ENCODE measurements at regions not wholly inside any gene's neighbourhood (a gene's known extent, or its start where the extent isn't known, plus 50 kb on each side); places are given as distances from the start of the nearest gene placed in this dataset.

GRCh38 chr14:22143363-22143762 lies 445.7 kb downstream of the DAD1 start:
- Histone ChIP-seq H3K4me3 (ENCODE audit: insufficient read depth, low read depth, low read length, poor library complexity, severe bottlenecking) (no peak overlapping the region), H3K4me1 (ENCODE audit: control insufficient read depth, insufficient read depth, low read length, poor library complexity, severe bottlenecking) (no peaks in the 10 kb centered on the region), H3K9me3 (ENCODE audit: control insufficient read depth, low read length) (no peaks in the 10 kb centered on the region), H3K27ac (ENCODE audit: insufficient read depth, low read length, poor library complexity, severe bottlenecking) (no peak overlapping the region), H3K36me3 (ENCODE audit: control insufficient read depth, insufficient read depth, low read length) (no peaks in the 10 kb centered on the region), H3K27me3 (replicated peaks; ENCODE audit: control insufficient read depth, insufficient read depth, low read length, poor library complexity, severe bottlenecking) (no peaks in the 10 kb centered on the region)
- no peak for DNase-seq

- no peak for DNase-seq
- Histone ChIP-seq H3K4me1 (ENCODE audit: control insufficient read depth, insufficient read depth, low read length, poor library complexity, severe bottlenecking) (no peaks in the 10 kb centered on the region), H3K27me3 (replicated peaks; ENCODE audit: control insufficient read depth, insufficient read depth, low read length, poor library complexity, severe bottlenecking) (no peaks in the 10 kb centered on the region), H3K9me3 (ENCODE audit: control insufficient read depth, low read length) (no peaks in the 10 kb centered on the region), H3K4me3 (ENCODE audit: insufficient read depth, low read depth, low read length, poor library complexity, severe bottlenecking) (no peak overlapping the region), H3K36me3 (ENCODE audit: control insufficient read depth, insufficient read depth, low read length) (no peaks in the 10 kb centered on the region), H3K27ac (ENCODE audit: insufficient read depth, low read length, poor library complexity, severe bottlenecking) (no peak overlapping the region)
These were observed 448.4 kb downstream of the DAD1 start for GRCh38 chr14:22140633-22141032.

GRCh38 chr14:22131749-22132476 lies 457.1 kb downstream of the DAD1 start:
- DNase-seq: no peak
- Histone ChIP-seq H3K27ac (ENCODE audit: insufficient read depth, low read length, poor library complexity, severe bottlenecking) (no peak overlapping the region), H3K27me3 (replicated peaks; ENCODE audit: control insufficient read depth, insufficient read depth, low read length, poor library complexity, severe bottlenecking) (no peaks in the 10 kb centered on the region), H3K9me3 (ENCODE audit: control insufficient read depth, low read length) (no peaks in the 10 kb centered on the region), H3K4me3 (ENCODE audit: insufficient read depth, low read depth, low read length, poor library complexity, severe bottlenecking) (no peak overlapping the region), H3K36me3 (ENCODE audit: control insufficient read depth, insufficient read depth, low read length) (no peaks in the 10 kb centered on the region), H3K4me1 (ENCODE audit: control insufficient read depth, insufficient read depth, low read length, poor library complexity, severe bottlenecking) (no peaks in the 10 kb centered on the region)

- Histone ChIP-seq H3K27me3 (replicated peaks; ENCODE audit: control insufficient read depth, insufficient read depth, low read length, poor library complexity, severe bottlenecking) (no peaks in the 10 kb centered on the region), H3K27ac (ENCODE audit: insufficient read depth, low read length, poor library complexity, severe bottlenecking) (peak overlapping the region; percentile 53), H3K36me3 (ENCODE audit: control insufficient read depth, insufficient read depth, low read length) (no peaks in the 10 kb centered on the region), H3K9me3 (ENCODE audit: control insufficient read depth, low read length) (no peaks in the 10 kb centered on the region), H3K4me3 (ENCODE audit: insufficient read depth, low read depth, low read length, poor library complexity, severe bottlenecking) (peak overlapping the region; percentile 17), H3K4me1 (ENCODE audit: control insufficient read depth, insufficient read depth, low read length, poor library complexity, severe bottlenecking) (no peaks in the 10 kb centered on the region)
- no peak for DNase-seq
These were observed 450.5 kb upstream of the OR4E1 start for GRCh38 chr14:22124073-22124613.

DNA sequence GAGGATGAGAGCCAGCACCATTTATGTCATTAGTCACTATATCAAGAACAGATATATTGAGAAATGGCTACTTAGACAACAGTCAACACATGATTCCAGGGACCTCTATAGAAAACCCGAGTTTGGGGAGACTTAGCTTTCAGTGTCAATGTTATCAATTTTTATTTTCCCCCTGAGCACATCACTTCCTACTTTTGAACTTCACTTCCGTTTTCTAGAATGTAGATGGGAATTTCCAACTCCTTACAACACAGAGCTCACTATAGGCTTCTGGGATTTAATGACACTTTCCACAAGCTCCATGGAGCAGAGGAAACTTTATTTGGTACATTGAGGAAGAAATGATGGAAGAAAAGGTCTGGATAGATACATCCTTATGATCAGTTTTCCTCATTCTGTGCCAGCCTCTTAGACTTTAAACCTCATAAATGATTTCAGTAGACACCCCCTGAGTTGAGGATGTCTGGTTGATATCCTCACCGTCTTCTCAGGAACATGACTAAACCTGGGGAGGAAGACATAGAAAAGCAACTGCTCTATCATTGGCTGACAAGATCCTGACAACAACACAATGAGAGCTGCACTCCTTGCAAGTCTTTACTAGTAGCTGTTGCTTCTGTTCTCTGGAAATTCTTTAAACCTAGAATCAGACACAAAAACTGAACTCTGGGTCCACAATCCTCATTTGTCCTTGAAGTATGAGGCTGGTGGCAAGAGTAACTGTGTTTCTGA lies 449.4 kb upstream of the OR4E1 start:
- no peaks in the 10 kb centered on the region for H3K36me3 ChIP-seq (ENCODE audit: control insufficient read depth, insufficient read depth, low read length)
- H3K27ac ChIP-seq (ENCODE audit: insufficient read depth, low read length, poor library complexity, severe bottlenecking): peak overlapping the region; percentile 58
- no peaks in the 10 kb centered on the region for H3K9me3 ChIP-seq (ENCODE audit: control insufficient read depth, low read length)
- no peak for DNase-seq
- no peaks in the 10 kb centered on the region for H3K27me3 ChIP-seq (replicated peaks; ENCODE audit: control insufficient read depth, insufficient read depth, low read length, poor library complexity, severe bottlenecking)
- H3K4me3 ChIP-seq (ENCODE audit: insufficient read depth, low read depth, low read length, poor library complexity, severe bottlenecking): no peak overlapping the region
- H3K4me1 ChIP-seq (ENCODE audit: control insufficient read depth, insufficient read depth, low read length, poor library complexity, severe bottlenecking): no peaks in the 10 kb centered on the region

DNA sequence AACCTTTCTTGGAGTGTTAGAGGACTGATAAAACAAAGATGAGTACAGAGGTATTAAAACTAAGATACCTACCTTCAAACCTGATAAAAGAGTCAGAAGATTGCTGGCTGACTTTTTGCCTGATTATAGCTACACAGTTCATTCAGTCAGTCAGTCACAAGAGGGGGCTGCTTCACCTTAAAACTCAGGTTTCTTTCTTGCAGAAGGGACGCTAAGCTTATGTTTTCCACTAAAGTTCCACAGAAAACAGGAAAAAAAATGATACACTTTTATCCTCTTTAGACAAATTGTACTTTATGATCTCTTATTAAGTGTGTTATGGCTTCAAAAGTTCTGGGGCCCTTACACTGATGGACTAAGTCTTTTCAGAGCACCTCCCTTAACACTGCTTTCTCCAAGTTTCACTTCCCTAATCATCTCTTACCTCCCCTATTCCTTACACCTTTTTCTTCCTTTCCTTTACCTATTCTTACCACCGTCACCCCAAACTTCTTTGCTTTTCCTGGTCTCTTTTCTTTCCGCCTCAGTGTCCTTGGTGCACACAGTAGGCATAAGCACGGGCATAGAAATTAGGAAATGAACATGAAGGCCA lies 448.7 kb upstream of the OR4E1 start:
- no peaks in the 10 kb centered on the region for H3K4me1 ChIP-seq (ENCODE audit: control insufficient read depth, insufficient read depth, low read length, poor library complexity, severe bottlenecking)
- H3K27me3 ChIP-seq (replicated peaks; ENCODE audit: control insufficient read depth, insufficient read depth, low read length, poor library complexity, severe bottlenecking): no peaks in the 10 kb centered on the region
- no peak for DNase-seq
- peak overlapping the region; percentile 58 for H3K27ac ChIP-seq (ENCODE audit: insufficient read depth, low read length, poor library complexity, severe bottlenecking)
- H3K9me3 ChIP-seq (ENCODE audit: control insufficient read depth, low read length): no peaks in the 10 kb centered on the region
- no peaks in the 10 kb centered on the region for H3K36me3 ChIP-seq (ENCODE audit: control insufficient read depth, insufficient read depth, low read length)
- H3K4me3 ChIP-seq (ENCODE audit: insufficient read depth, low read depth, low read length, poor library complexity, severe bottlenecking): no peak overlapping the region

GRCh38 chr14:22118899-22119477 lies 445.4 kb upstream of the OR4E1 start:
- DNase-seq: no peak
- H3K4me1 ChIP-seq (ENCODE audit: control insufficient read depth, insufficient read depth, low read length, poor library complexity, severe bottlenecking): no peaks in the 10 kb centered on the region
- H3K27me3 ChIP-seq (replicated peaks; ENCODE audit: control insufficient read depth, insufficient read depth, low read length, poor library complexity, severe bottlenecking): no peaks in the 10 kb centered on the region

GRCh38 chr14:22113401-22113800 lies 439.8 kb upstream of the OR4E1 start:
- Histone ChIP-seq H3K9me3 (ENCODE audit: control insufficient read depth, low read length) (no peaks in the 10 kb centered on the region), H3K27me3 (replicated peaks; ENCODE audit: control insufficient read depth, insufficient read depth, low read length, poor library complexity, severe bottlenecking) (no peaks in the 10 kb centered on the region), H3K4me1 (ENCODE audit: control insufficient read depth, insufficient read depth, low read length, poor library complexity, severe bottlenecking) (no peaks in the 10 kb centered on the region), H3K27ac (ENCODE audit: insufficient read depth, low read length, poor library complexity, severe bottlenecking) (no peak overlapping the region), H3K36me3 (ENCODE audit: control insufficient read depth, insufficient read depth, low read length) (no peaks in the 10 kb centered on the region), H3K4me3 (ENCODE audit: insufficient read depth, low read depth, low read length, poor library complexity, severe bottlenecking) (no peak overlapping the region)
- DNase-seq: no peak

More at GRCh38 chr14:22118899-22119477, 445.4 kb upstream of the OR4E1 start:
- Histone ChIP-seq H3K27ac (ENCODE audit: insufficient read depth, low read length, poor library complexity, severe bottlenecking) (no peak overlapping the region), H3K9me3 (ENCODE audit: control insufficient read depth, low read length) (no peaks in the 10 kb centered on the region), H3K4me3 (ENCODE audit: insufficient read depth, low read depth, low read length, poor library complexity, severe bottlenecking) (no peak overlapping the region), H3K36me3 (ENCODE audit: control insufficient read depth, insufficient read depth, low read length) (no peaks in the 10 kb centered on the region)

DNA sequence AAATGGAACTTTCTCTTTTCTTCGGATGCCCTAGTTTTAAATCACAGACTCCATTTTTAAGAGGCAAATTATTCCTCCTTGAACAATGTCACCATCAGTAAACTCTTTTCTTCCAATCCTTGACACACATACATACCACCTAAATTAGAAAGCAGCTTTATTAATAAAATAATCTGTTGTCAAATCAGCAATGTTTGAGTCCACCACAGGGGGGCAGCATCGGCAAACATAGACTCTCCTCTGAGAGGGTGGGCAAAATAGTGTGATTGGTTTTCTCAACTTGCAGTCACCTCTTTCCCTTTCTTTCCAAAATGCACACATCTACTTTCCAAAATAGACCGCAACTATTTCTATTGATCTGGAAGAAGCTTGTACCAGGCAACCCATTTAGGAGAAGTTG lies 438.4 kb upstream of the OR4E1 start:
- Histone ChIP-seq H3K9me3 (ENCODE audit: control insufficient read depth, low read length) (no peaks in the 10 kb centered on the region), H3K4me3 (ENCODE audit: insufficient read depth, low read depth, low read length, poor library complexity, severe bottlenecking) (no peak overlapping the region), H3K27ac (ENCODE audit: insufficient read depth, low read length, poor library complexity, severe bottlenecking) (no peak overlapping the region), H3K36me3 (ENCODE audit: control insufficient read depth, insufficient read depth, low read length) (no peaks in the 10 kb centered on the region), H3K4me1 (ENCODE audit: control insufficient read depth, insufficient read depth, low read length, poor library complexity, severe bottlenecking) (no peaks in the 10 kb centered on the region), H3K27me3 (replicated peaks; ENCODE audit: control insufficient read depth, insufficient read depth, low read length, poor library complexity, severe bottlenecking) (no peaks in the 10 kb centered on the region)
- peak in 2 of 3 donors; percentile 15 to 31 for DNase-seq

Measured in effector memory CD4-positive, alpha-beta T cell (primary cell).